22Rv1 (cell line): ENCODE measurements at regions not wholly inside any gene's neighbourhood (a gene's known extent, or its start where the extent isn't known, plus 50 kb on each side); places are given as distances from the start of the nearest gene placed in this dataset.

Source experiments
- H3K27ac ChIP-seq: fragments of 450-650 bp; 2 replicates; pipeline ENCODE4 v1.5.1; 2017
- CTCF ChIP-seq: fragments of 450-650 bp; IDR thresholded peaks from 2 replicates; pipeline ENCODE4 v1.5.1; 2017; ENCODE audit warnings: mild to moderate bottlenecking
- ZFX ChIP-seq: fragments of 450-650 bp; IDR thresholded peaks from 2 replicates; pipeline ENCODE4 v1.6.1; 2017; ENCODE audit warnings: antibody characterized with exemption, borderline replicate concordance

GRCh38 chr12:75722714-75723200, 211.3 kb upstream of the KRR1 start:
- H3K27ac ChIP-seq: no peak overlapping the region
- no peak for TF ChIP-seq ZFX
- no peak for TF ChIP-seq CTCF

GRCh38 chr12:75721796-75722195, 210.4 kb upstream of the KRR1 start:
- H3K27ac ChIP-seq: no peak overlapping the region
- TF ChIP-seq ZFX (no peak), CTCF (no peak)

- no peak for TF ChIP-seq CTCF
- TF ChIP-seq ZFX: no peak
- no peak overlapping the region; the same call in 1 of the 2 replicates for H3K27ac ChIP-seq
These were observed 209.6 kb upstream of the KRR1 start for GRCh38 chr12:75720812-75721641.

GRCh38 chr12:75717902-75718301, 206.5 kb upstream of the KRR1 start:
- TF ChIP-seq ZFX (no peak), CTCF (no peak)
- H3K27ac ChIP-seq: no peak overlapping the region

GRCh38 chr12:75716291-75717025, 205.0 kb upstream of the KRR1 start:
- TF ChIP-seq ZFX: no peak
- TF ChIP-seq CTCF: no peak
- no peak overlapping the region for H3K27ac ChIP-seq

- H3K27ac ChIP-seq: no peak overlapping the region
- TF ChIP-seq CTCF: no peak
- TF ChIP-seq ZFX: no peak
These were observed 204.3 kb upstream of the KRR1 start for GRCh38 chr12:75715682-75716081.

- TF ChIP-seq ZFX (no peak), CTCF (no peak)
- no peak overlapping the region for H3K27ac ChIP-seq
These were observed 203.9 kb upstream of the KRR1 start for GRCh38 chr12:75715323-75715644.
